Neural cell (in vitro differentiated cells): ENCODE measurements at regions not wholly inside any gene's neighbourhood (a gene's known extent, or its start where the extent isn't known, plus 50 kb on each side); places are given as distances from the start of the nearest gene placed in this dataset.

Experiments used
- EP300 ChIP-seq: fragments of 450-650 bp; conservative IDR thresholded peaks from 2 replicates; pipeline ENCODE4 v1.6.1; 2014; ENCODE audit warnings: antibody characterized with exemption, mild to moderate bottlenecking, moderate library complexity; ENCODE audit not compliant: poor library complexity, severe bottlenecking
- EZH2 ChIP-seq: fragments of 200-600, 300-800 bp; shearing (Covaris generic), sonication (generic); IDR thresholded peaks from 2 replicates; pipeline ENCODE4 v1.6.1; 2014; ENCODE audit warnings: antibody characterized with exemption, low read length, borderline replicate concordance, mild to moderate bottlenecking; ENCODE audit not compliant: insufficient read depth, poor library complexity, severe bottlenecking
- MXI1 ChIP-seq: fragments of 450-650 bp; conservative IDR thresholded peaks from 2 replicates; pipeline ENCODE4 v1.6.1; 2014; ENCODE audit warnings: antibody characterized with exemption, mild to moderate bottlenecking; ENCODE audit not compliant: poor library complexity, severe bottlenecking
- POLR2AphosphoS5 ChIP-seq: IDR thresholded peaks from 2 replicates; pipeline ENCODE4 v1.6.1; 2012
- TF ChIP-seq, protein P1 (sequence below): fragments of 450-650 bp; IDR thresholded peaks from 2 replicates; pipeline ENCODE4 v1.5.1; 2014; ENCODE audit warnings: antibody characterized with exemption, mild to moderate bottlenecking, moderate library complexity; ENCODE audit not compliant: poor library complexity, severe bottlenecking

DNA sequence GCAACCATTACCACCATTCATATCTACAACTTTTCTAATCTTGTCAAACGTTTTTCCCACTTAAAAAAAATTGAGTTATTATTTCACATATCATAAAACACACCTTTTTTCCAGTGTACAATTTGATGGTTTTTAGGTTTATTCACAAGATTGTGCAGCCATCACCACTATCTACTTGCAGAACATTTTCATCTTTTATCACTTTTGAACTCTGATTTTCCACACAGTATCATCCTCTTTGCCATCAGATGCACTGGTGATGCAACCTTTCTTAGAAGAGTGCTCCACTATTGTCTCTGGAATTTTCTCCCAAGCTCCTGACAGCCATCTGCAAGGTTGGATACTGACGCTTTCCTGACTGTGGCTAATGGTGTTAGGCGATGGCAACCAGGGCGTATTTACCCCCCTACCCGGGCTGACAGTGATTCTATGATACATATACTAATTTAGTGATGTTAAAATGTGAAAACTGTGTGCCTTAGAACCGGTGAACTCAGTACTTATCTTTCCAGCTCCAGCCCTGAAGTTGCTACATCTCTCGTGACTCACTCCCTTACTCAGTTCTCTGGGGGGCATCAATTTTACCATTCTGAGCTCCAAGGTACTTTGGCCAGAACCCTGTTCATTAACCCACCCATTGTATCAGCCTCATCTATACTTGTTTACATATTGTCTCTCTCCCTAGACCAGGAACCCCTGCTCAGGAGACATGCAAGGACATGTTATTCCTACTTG is 105.4 kb upstream of the SPRED2 start:
- TF ChIP-seq, protein P1, sequence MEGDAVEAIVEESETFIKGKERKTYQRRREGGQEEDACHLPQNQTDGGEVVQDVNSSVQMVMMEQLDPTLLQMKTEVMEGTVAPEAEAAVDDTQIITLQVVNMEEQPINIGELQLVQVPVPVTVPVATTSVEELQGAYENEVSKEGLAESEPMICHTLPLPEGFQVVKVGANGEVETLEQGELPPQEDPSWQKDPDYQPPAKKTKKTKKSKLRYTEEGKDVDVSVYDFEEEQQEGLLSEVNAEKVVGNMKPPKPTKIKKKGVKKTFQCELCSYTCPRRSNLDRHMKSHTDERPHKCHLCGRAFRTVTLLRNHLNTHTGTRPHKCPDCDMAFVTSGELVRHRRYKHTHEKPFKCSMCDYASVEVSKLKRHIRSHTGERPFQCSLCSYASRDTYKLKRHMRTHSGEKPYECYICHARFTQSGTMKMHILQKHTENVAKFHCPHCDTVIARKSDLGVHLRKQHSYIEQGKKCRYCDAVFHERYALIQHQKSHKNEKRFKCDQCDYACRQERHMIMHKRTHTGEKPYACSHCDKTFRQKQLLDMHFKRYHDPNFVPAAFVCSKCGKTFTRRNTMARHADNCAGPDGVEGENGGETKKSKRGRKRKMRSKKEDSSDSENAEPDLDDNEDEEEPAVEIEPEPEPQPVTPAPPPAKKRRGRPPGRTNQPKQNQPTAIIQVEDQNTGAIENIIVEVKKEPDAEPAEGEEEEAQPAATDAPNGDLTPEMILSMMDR: no peak
- TF ChIP-seq EZH2 (no peak), EP300 (no peak), POLR2AphosphoS5 (no peak), MXI1 (no peak)
